ENCODE measurements at regions not wholly inside any gene's neighbourhood (a gene's known extent, or its start where the extent isn't known, plus 50 kb on each side); places are given as distances from the start of the nearest gene placed in this dataset.

GRCh38 chr17:45584092-45585036 lies 93.8 kb upstream of the PLEKHM1 start:
- TF ChIP-seq CTCF (IDR thresholded peaks at IDR 0.05), result peak in 1 of 6 experiments; percentile 31
- no peak for TF ChIP-seq EP300 (IDR thresholded peaks at IDR 0.05)
- peak in 3 of 4 donors; percentile 46 to 66 (median 48) for TF ChIP-seq POLR2A (IDR thresholded peaks at IDR 0.05)

Measured in upper lobe of left lung (tissue), 4 donors.